ENCODE measurements at regions not wholly inside any gene's neighbourhood (a gene's known extent, or its start where the extent isn't known, plus 50 kb on each side); places are given as distances from the start of the nearest gene placed in this dataset.
"Not testable (repeated sequence)": the region's sequence is repeated elsewhere in the genome, so short reads cannot be mapped to it uniquely, and the experiment has no call there.

- H3K4me1 Mint-ChIP-seq: peaks cover 6% of the 10 kb centered on the region
- no peak overlapping the region for H3K4me3 Mint-ChIP-seq
- no peaks in the 10 kb centered on the region for H3K36me3 Mint-ChIP-seq
- no peak for ATAC-seq
- no peaks in the 10 kb centered on the region for H3K9me3 Mint-ChIP-seq
- no peak overlapping the region for H3K27ac Mint-ChIP-seq
- no peaks in the 10 kb centered on the region for H3K27me3 Mint-ChIP-seq
These were observed 105.7 kb upstream of the TRPM1 start for GRCh38 chr15:31207246-31207645.

DNA sequence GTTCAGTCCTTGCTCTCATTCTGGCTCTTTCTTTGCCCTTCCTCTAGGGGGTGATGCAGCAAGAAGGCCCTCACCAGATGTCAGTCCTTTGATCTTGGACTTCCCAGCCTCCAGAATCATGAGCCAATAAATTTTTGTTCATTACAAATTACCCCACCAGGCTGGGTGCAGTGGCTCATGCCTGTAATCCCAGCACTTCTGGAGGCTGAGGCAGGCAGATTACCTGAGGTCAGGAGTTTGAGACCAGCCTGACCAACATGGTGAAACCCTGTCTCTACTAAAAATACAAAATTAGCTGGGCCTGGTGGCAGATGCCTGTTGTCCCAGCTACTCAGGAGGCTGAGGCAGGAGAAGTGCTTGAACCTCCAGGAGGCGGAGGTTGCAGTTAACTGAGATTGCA is 106.3 kb upstream of the TRPM1 start:
- H3K27me3 Mint-ChIP-seq, H3K36me3 Mint-ChIP-seq, H3K9me3 Mint-ChIP-seq, ATAC-seq, H3K27ac Mint-ChIP-seq, H3K4me3 Mint-ChIP-seq, H3K4me1 Mint-ChIP-seq: not testable (repeated sequence)

DNA sequence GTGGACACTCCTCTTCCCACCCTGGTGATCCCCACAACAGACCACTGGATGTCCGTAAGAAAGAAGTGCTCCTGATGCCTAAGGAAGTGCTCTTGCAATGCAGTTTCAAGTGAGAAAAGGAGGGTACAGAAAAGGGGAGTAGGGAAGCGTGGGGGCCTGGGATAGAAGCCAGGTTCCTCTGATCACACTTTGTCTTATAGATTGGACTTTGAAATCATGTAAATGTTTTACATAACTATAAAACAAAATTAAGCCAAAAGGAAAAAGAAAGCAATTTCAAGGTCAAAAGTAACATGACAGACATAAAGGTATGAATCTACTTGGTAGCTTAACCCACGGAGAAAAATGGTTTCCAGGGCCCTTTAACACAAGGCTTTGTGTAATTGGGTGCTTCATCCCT is 107.3 kb upstream of the TRPM1 start:
- Mint-ChIP-seq H3K27ac (no peak overlapping the region), H3K27me3 (no peaks in the 10 kb centered on the region), H3K4me3 (no peak overlapping the region), H3K36me3 (no peaks in the 10 kb centered on the region), H3K9me3 (no peaks in the 10 kb centered on the region), H3K4me1 (peaks cover 8% of the 10 kb centered on the region)
- no peak for ATAC-seq

DNA sequence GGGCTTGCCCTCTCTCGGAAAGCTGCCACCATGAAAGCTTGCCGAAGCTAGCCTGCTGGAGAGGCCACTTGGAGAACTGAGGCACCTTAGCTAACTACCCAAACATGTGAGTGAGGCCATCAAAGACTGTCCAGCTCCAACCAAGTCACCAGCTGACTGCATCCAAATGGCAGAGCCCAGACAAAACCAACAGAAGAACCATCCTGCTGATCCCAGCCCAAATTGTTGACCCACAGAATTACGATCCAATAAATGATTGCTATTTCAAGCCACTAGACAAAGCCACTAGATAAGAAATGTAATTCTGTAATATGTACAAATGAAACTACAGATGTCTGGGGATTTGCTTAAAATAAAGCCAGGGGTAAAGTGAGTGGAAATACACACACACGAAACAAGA is 109.8 kb upstream of the TRPM1 start:
- H3K36me3 Mint-ChIP-seq: no peaks in the 10 kb centered on the region
- H3K9me3 Mint-ChIP-seq: no peaks in the 10 kb centered on the region
- H3K27me3 Mint-ChIP-seq: no peaks in the 10 kb centered on the region
- no peak overlapping the region for H3K4me3 Mint-ChIP-seq
- no peak overlapping the region for H3K27ac Mint-ChIP-seq
- peaks cover 20% of the 10 kb centered on the region for H3K4me1 Mint-ChIP-seq
- no peak for ATAC-seq

GRCh38 chr15:31212326-31213080 is 111.0 kb upstream of the TRPM1 start:
- no peak for ATAC-seq
- H3K27me3 Mint-ChIP-seq: no peaks in the 10 kb centered on the region
- H3K27ac Mint-ChIP-seq: peak overlapping the region; percentile 20
- peaks cover 26% of the 10 kb centered on the region for H3K4me1 Mint-ChIP-seq
- no peaks in the 10 kb centered on the region for H3K36me3 Mint-ChIP-seq
- H3K4me3 Mint-ChIP-seq: no peak overlapping the region
- H3K9me3 Mint-ChIP-seq: no peaks in the 10 kb centered on the region

DNA sequence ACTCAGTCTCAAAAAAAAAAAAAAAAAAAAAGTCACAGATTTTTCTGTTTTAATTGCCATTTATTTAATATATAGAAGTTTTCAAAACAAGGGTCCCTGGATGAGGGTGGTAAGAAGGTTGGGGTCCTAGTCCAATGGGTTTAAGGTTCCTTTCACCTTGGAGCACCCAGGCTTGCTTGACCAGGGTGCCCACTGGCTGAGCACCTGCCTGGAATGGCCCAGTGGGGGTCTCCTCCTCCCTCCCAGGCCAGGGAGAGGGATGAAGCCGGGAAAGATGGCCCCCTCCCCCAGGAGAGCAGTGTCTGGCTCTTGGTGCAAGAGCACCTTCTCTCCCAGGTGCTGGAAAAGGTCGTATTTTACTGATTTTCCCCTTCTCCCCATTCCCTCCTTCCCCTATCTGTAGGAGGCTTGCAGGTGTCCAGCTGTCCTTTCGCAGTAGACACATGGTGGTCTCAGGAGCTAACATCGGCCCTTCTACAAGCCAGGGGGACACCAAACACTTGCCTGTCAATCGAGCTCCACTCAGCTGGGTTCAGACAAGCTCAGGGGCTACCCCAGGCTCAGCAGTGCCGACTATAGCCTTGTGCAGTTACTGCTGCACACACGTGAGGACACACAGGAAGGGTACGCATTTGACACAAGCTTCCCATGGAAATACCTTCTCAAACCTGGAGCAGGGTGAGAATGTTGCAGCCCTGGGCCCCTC is 112.3 kb upstream of the KLF13 start:
- peak overlapping the region; percentile 96 for H3K27ac Mint-ChIP-seq
- H3K9me3 Mint-ChIP-seq: no peaks in the 10 kb centered on the region
- peaks cover 26% of the 10 kb centered on the region for H3K4me1 Mint-ChIP-seq
- no peaks in the 10 kb centered on the region for H3K36me3 Mint-ChIP-seq
- H3K27me3 Mint-ChIP-seq: no peaks in the 10 kb centered on the region
- H3K4me3 Mint-ChIP-seq: peak overlapping the region; percentile 89
- ATAC-seq: no peak

GRCh38 chr15:31214864-31215489 is 111.7 kb upstream of the KLF13 start:
- Mint-ChIP-seq H3K9me3 (no peaks in the 10 kb centered on the region), H3K36me3 (no peaks in the 10 kb centered on the region), H3K4me1 (peaks cover 26% of the 10 kb centered on the region), H3K27me3 (no peaks in the 10 kb centered on the region), H3K4me3 (peak overlapping the region; percentile 89), H3K27ac (peak overlapping the region; percentile 96)
- no peak for ATAC-seq

DNA sequence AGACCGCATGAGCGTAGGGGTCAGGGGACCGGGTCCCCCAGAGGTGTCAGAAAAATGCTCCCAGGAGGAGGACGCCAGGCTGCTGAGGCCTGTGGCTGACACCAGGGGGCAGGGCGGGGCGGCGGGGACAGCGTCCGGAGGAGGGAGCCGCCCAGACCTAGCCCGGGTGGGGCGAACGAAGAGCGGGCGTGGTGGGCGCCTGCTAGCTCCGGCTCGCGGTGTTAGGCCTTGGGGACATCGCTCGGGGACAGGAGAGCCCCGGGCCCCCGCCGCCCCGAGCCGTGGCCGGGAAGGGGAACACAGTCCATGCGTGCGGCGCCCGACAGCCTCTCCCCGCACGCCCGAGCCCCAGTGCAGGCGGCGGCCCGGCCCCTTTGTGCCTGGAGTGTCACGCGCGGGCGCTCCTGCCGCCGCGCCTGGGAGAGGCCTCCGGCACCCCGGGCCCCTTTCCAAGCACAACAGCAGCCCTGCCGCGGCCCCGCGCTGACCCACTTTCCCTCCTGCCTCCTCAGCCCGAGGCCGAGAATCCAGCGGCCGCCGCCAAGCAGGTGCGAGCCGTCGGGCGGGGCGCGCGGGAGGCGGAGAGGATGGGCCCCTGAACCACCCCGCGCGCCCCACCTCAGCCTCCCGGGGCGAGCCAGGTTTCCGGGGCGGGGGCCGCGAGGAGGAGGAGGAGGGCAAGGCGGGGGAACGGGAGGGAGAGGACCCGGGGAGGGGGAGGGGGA is 111.0 kb upstream of the KLF13 start:
- ATAC-seq: peak; percentile 92
- Mint-ChIP-seq H3K36me3 (peaks cover 3% of the 10 kb centered on the region), H3K27me3 (no peaks in the 10 kb centered on the region), H3K4me1 (peaks cover 26% of the 10 kb centered on the region), H3K9me3 (no peaks in the 10 kb centered on the region), H3K4me3 (peak overlapping the region; percentile 89), H3K27ac (peak overlapping the region; percentile 96)

DNA sequence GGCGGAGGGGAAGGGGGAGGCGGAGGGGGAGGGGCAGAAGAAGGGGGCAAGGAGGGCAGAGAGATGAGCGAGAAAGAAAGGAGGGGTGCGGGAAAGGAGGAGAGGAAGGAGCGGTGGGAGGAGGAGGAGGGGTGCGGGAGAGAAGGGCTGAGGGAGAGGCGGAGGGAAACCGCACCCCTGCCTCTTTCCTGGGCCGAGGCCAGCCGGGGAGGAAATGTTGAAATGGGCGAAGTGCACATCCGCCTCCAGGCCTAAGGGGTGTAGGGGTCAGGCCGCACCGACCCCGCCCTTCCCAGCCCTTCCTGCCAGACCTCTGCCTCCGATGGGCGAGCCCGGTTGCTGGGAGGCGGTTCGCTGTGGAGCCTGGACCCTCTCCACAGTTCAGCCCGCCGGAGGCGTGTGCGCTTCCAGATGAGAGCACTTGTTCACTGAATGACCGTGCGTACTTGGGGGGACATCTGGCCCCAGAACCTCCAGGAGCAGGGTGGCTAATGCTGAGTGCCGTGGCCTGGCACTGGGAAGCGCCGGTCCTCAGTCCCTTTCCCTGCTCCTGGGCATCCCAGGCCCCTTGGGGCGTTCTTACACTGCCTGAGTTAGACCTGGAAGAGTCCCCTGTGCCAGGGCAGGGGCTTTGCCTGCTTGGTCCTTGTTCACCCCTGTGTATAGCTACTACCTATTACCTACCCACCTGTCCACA is 110.3 kb upstream of the KLF13 start:
- H3K4me3 Mint-ChIP-seq: peak overlapping the region; percentile 89
- ATAC-seq: peak; percentile 77
- no peaks in the 10 kb centered on the region for H3K9me3 Mint-ChIP-seq
- peaks cover 5% of the 10 kb centered on the region for H3K36me3 Mint-ChIP-seq
- H3K4me1 Mint-ChIP-seq: peaks cover 26% of the 10 kb centered on the region
- H3K27me3 Mint-ChIP-seq: no peaks in the 10 kb centered on the region
- H3K27ac Mint-ChIP-seq: peak overlapping the region; percentile 96

GRCh38 chr15:31217067-31217466 is 109.6 kb upstream of the KLF13 start:
- no peaks in the 10 kb centered on the region for H3K27me3 Mint-ChIP-seq
- H3K4me1 Mint-ChIP-seq: peaks cover 22% of the 10 kb centered on the region
- peaks cover 6% of the 10 kb centered on the region for H3K36me3 Mint-ChIP-seq
- ATAC-seq: no peak
- peak overlapping the region; percentile 96 for H3K27ac Mint-ChIP-seq
- H3K9me3 Mint-ChIP-seq: no peaks in the 10 kb centered on the region
- H3K4me3 Mint-ChIP-seq: peak overlapping the region; percentile 89

DNA sequence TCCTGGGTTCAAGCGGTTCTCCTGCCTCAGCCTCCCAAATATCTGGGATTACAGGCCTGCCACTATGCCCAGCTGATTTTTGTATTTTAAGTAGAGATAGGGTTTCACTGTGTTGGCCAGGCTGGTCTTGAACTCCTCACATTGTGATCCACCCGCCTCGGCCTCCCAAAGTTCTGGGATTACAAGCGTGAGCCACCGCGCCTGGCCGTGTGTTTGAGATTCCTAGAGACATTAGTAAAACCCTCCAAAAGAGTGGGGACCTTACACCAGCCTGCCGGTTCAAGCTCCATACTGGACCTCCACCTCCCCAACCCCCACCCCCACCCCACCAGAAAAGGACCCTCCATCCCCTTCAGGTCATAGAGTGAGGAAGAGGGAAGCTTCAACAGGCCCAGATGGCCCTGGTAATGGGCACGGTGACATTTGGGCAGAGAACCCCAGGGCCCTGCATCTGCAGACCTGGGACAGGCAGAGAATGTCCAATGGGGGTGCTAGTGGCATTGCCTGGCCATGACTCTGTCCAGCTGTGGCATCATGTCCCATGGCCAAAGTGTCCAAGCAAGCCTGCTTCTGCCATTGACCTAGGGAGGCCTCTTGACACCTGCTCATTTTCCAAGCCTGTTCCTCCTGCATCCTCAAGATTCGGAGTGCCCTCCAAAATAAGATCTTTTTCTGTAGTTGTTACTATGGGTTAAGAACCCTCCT is 108.9 kb upstream of the KLF13 start:
- ATAC-seq: no peak
- Mint-ChIP-seq H3K27ac (peak overlapping the region; percentile 96), H3K4me3 (no peak overlapping the region), H3K27me3 (no peaks in the 10 kb centered on the region), H3K4me1 (peaks cover 25% of the 10 kb centered on the region), H3K36me3 (peaks cover 12% of the 10 kb centered on the region), H3K9me3 (no peaks in the 10 kb centered on the region)

DNA sequence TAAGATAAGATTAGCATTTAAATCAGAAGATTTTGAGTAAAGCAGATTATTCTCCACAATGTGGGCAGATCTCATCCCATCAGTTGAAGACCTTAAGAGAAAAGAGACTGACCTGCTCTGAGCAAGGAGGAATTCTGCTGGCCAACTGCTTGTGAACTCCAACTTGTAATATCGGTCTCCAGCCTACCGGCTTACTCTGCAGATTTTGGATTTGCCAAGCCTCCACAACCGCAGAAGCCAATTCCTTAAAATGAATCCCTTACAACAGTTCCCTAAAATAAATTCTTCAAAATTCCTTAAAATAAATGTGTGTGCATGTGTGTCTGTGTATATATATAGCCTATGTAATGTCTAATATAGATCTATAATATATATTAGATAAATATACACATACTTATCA is 107.4 kb upstream of the KLF13 start:
- no peak for ATAC-seq
- H3K4me3 Mint-ChIP-seq: no peak overlapping the region
- H3K4me1 Mint-ChIP-seq: peaks cover 40% of the 10 kb centered on the region
- no peak overlapping the region for H3K27ac Mint-ChIP-seq
- peaks cover 15% of the 10 kb centered on the region for H3K36me3 Mint-ChIP-seq
- H3K27me3 Mint-ChIP-seq: no peaks in the 10 kb centered on the region
- no peaks in the 10 kb centered on the region for H3K9me3 Mint-ChIP-seq

- peaks cover 44% of the 10 kb centered on the region for H3K4me1 Mint-ChIP-seq
- peak overlapping the region; percentile 69 for H3K27ac Mint-ChIP-seq
- H3K36me3 Mint-ChIP-seq: peaks cover 25% of the 10 kb centered on the region
- no peak for ATAC-seq
- H3K4me3 Mint-ChIP-seq: no peak overlapping the region
- H3K27me3 Mint-ChIP-seq: no peaks in the 10 kb centered on the region
- H3K9me3 Mint-ChIP-seq: no peaks in the 10 kb centered on the region
These were observed 104.6 kb upstream of the KLF13 start for GRCh38 chr15:31221936-31222515.

GRCh38 chr15:31222773-31223341 is 103.8 kb upstream of the KLF13 start:
- no peak for ATAC-seq
- Mint-ChIP-seq H3K4me1 (peaks cover 45% of the 10 kb centered on the region), H3K27me3 (no peaks in the 10 kb centered on the region), H3K36me3 (peaks cover 25% of the 10 kb centered on the region), H3K4me3 (no peak overlapping the region), H3K9me3 (no peaks in the 10 kb centered on the region), H3K27ac (peak overlapping the region; percentile 69)
